WTC11 (cell line): ENCODE measurements at regions not wholly inside any gene's neighbourhood (a gene's known extent, or its start where the extent isn't known, plus 50 kb on each side); places are given as distances from the start of the nearest gene placed in this dataset.

Experiments used
- ATAC-seq: fragments of 200-7000 bp; cut with Tn5 transposase; 2 replicates; pipeline ENCODE4 v1.10.0; 2021; ENCODE audit warnings: mild to moderate bottlenecking, moderate library complexity
- CTCF ChIA-PET: fragments of 300-600 bp; sonication (Branson Sonifier 250); formaldehyde crosslinking; loops from one replicate; lab custom pipeline; 2021; ENCODE audit warnings: antibody characterized with exemption; lab: Charles Lee
- POLR2A ChIA-PET: fragments of 350-600 bp; sonication (Branson Sonifier 250); formaldehyde crosslinking; loops from one replicate; lab custom pipeline; 2021; ENCODE audit warnings: antibody characterized with exemption; lab: Charles Lee
- DNase-seq: peaks from one replicate; pipeline ENCODE4 v3.0.0; 2021; ENCODE audit warnings: low spot score
- H3K27ac Mint-ChIP-seq: 2 replicates; pipeline ENCODE4 v1.8.0; 2021; ENCODE audit warnings: mixed read lengths
- H3K27me3 Mint-ChIP-seq: 2 replicates; pipeline ENCODE4 v1.8.0; 2021; ENCODE audit warnings: low read depth, mild to moderate bottlenecking, moderate library complexity, mixed read lengths
- H3K36me3 Mint-ChIP-seq: 2 replicates; pipeline ENCODE4 v1.8.0; 2021; ENCODE audit warnings: mixed read lengths
- H3K4me1 Mint-ChIP-seq: 2 replicates; pipeline ENCODE4 v1.8.0; 2022; ENCODE audit warnings: mixed read lengths
- H3K4me3 Mint-ChIP-seq: 2 replicates; pipeline ENCODE4 v1.8.0; 2021; ENCODE audit warnings: mild to moderate bottlenecking, moderate library complexity, mixed read lengths
- H3K9me3 Mint-ChIP-seq: 2 replicates; pipeline ENCODE4 v1.8.0; 2021; ENCODE audit warnings: mixed read lengths
- ATF1 ChIP-seq: sonication (generic); formaldehyde crosslinking; IDR thresholded peaks from 2 replicates; pipeline ENCODE4 v1.8.1; 2023; ENCODE audit warnings: mild to moderate bottlenecking, moderate library complexity, missing genetic modification reagents
- ATF3 ChIP-seq: sonication (generic); formaldehyde crosslinking; conservative IDR thresholded peaks from 2 replicates; pipeline ENCODE4 v1.8.1; 2022; ENCODE audit warnings: mild to moderate bottlenecking, missing genetic modification reagents
- CBFB ChIP-seq: sonication (generic); formaldehyde crosslinking; IDR thresholded peaks from 2 replicates; pipeline ENCODE4 v1.8.1; 2022; ENCODE audit warnings: mild to moderate bottlenecking, low read depth, missing genetic modification reagents
- E2F4 ChIP-seq: sonication (generic); formaldehyde crosslinking; IDR thresholded peaks from 2 replicates; pipeline ENCODE4 v1.8.1; 2022; ENCODE audit warnings: low read depth, mild to moderate bottlenecking, moderate library complexity, missing genetic modification reagents, borderline replicate concordance
- GTF2I ChIP-seq: fragments of 250-450 bp; sonication (Bioruptor Pico); conservative IDR thresholded peaks from 2 replicates; pipeline ENCODE4 v1.4.0; 2021; ENCODE audit warnings: mild to moderate bottlenecking
- MAX ChIP-seq: sonication (generic); formaldehyde crosslinking; IDR thresholded peaks from 2 replicates; pipeline ENCODE4 v1.8.0; 2022; ENCODE audit warnings: mild to moderate bottlenecking, missing genetic modification reagents
- MLX ChIP-seq: sonication (generic); formaldehyde crosslinking; IDR thresholded peaks from 2 replicates; pipeline ENCODE4 v1.8.1; 2023; ENCODE audit warnings: mild to moderate bottlenecking, missing genetic modification reagents, moderate library complexity
- MXD4 ChIP-seq: fragments of 250-450 bp; sonication (Bioruptor Pico); IDR thresholded peaks from 2 replicates; pipeline ENCODE4 v1.8.0; 2021; ENCODE audit warnings: mild to moderate bottlenecking, moderate library complexity, borderline replicate concordance
- NFATC4 ChIP-seq: fragments of 250-450 bp; sonication (Bioruptor Pico); IDR thresholded peaks from 2 replicates; pipeline ENCODE4 v1.9.0; 2021; ENCODE audit warnings: mild to moderate bottlenecking
- NFYB ChIP-seq: sonication (generic); formaldehyde crosslinking; conservative IDR thresholded peaks from 2 replicates; pipeline ENCODE4 v1.8.0; 2022; ENCODE audit warnings: low read depth, missing genetic modification reagents
- NR1H2 ChIP-seq: sonication (generic); formaldehyde crosslinking; IDR thresholded peaks from 2 replicates; pipeline ENCODE4 v1.9.0; 2021; ENCODE audit warnings: mild to moderate bottlenecking, moderate library complexity, missing genetic modification reagents
- SOX15 ChIP-seq: fragments of 250-450 bp; sonication (Bioruptor Pico); IDR thresholded peaks from 2 replicates; pipeline ENCODE4 v1.9.0; 2021; ENCODE audit warnings: mild to moderate bottlenecking
- TP53 ChIP-seq: sonication (generic); formaldehyde crosslinking; IDR thresholded peaks from 2 replicates; pipeline ENCODE4 v1.8.1; 2023; ENCODE audit warnings: mild to moderate bottlenecking, missing genetic modification reagents
- USF1 ChIP-seq: sonication (generic); formaldehyde crosslinking; IDR thresholded peaks from 2 replicates; pipeline ENCODE4 v1.8.0; 2022; ENCODE audit warnings: mild to moderate bottlenecking, missing genetic modification reagents
- ZMAT4 ChIP-seq: fragments of 250-450 bp; sonication (Bioruptor Pico); IDR thresholded peaks from 2 replicates; pipeline ENCODE4 v1.9.0; 2021; ENCODE audit warnings: mild to moderate bottlenecking
- ZNF281 ChIP-seq: sonication (generic); formaldehyde crosslinking; IDR thresholded peaks from 2 replicates; pipeline ENCODE4 v1.8.0; 2023; ENCODE audit warnings: mild to moderate bottlenecking, missing genetic modification reagents
- ZNF416 ChIP-seq: fragments of 250-450 bp; sonication (Bioruptor Pico); IDR thresholded peaks from 2 replicates; pipeline ENCODE4 v1.9.0; 2021; ENCODE audit warnings: mild to moderate bottlenecking, inconsistent platforms
- ZNF423 ChIP-seq: fragments of 250-450 bp; sonication (Bioruptor Pico); IDR thresholded peaks from 2 replicates; pipeline ENCODE4 v2.1.2; 2022; ENCODE audit warnings: mild to moderate bottlenecking, moderate library complexity
- ZNF512 ChIP-seq: sonication (generic); formaldehyde crosslinking; IDR thresholded peaks from 2 replicates; pipeline ENCODE4 v1.8.1; 2022; ENCODE audit warnings: missing genetic modification reagents, borderline replicate concordance
- ZNF671 ChIP-seq: fragments of 250-450 bp; sonication (Bioruptor Pico); IDR thresholded peaks from 2 replicates; pipeline ENCODE4 v1.8.0; 2021; ENCODE audit warnings: mild to moderate bottlenecking

- TF ChIP-seq ZNF416: no peak
- no peak for TF ChIP-seq ZMAT4 (CRISPR knock-in tag)
- no peak for TF ChIP-seq NFYB (CRISPR knock-in tag)
- no peak for TF ChIP-seq MLX (CRISPR knock-in tag)
- TF ChIP-seq, all 79 proteins: peak for 0
These were observed 334.8 kb downstream of the TEX13C start (continued) for GRCh38 chrX:125654501-125654900.

- H3K27ac Mint-ChIP-seq: no peak overlapping the region
- POLR2A ChIA-PET: no interaction called here
- CTCF ChIA-PET: no interaction called here
- H3K27me3 Mint-ChIP-seq: no peaks in the 10 kb centered on the region
- ATAC-seq (no peak), DNase-seq (no peak)
- H3K4me3 Mint-ChIP-seq: no peak overlapping the region
- peaks cover 10% of the 10 kb centered on the region for H3K4me1 Mint-ChIP-seq
- peaks cover 18% of the 10 kb centered on the region for H3K9me3 Mint-ChIP-seq
- peaks cover 19% of the 10 kb centered on the region for H3K36me3 Mint-ChIP-seq
- TF ChIP-seq MXD4 (CRISPR knock-in tag): no peak
- no peak for TF ChIP-seq TP53 (CRISPR knock-in tag)
- TF ChIP-seq ZMAT4 (CRISPR knock-in tag): no peak
- no peak for TF ChIP-seq GTF2I (CRISPR knock-in tag)
- TF ChIP-seq ZNF671 (CRISPR knock-in tag): no peak
- TF ChIP-seq CBFB (CRISPR knock-in tag): no peak
- TF ChIP-seq, all 79 proteins: peak for 0
These were observed 354.1 kb downstream of the TEX13C start for GRCh38 chrX:125673758-125674157.

- no peaks in the 10 kb centered on the region for H3K4me1 Mint-ChIP-seq
- no peak overlapping the region for H3K27ac Mint-ChIP-seq
- no peak for TF ChIP-seq NFATC4 (CRISPR knock-in tag)
- no peak for TF ChIP-seq ATF1 (CRISPR knock-in tag)
- no peak for TF ChIP-seq NR1H2
- TF ChIP-seq ZNF512 (CRISPR knock-in tag): no peak
- no peak for TF ChIP-seq E2F4 (CRISPR knock-in tag)
- TF ChIP-seq ZNF423 (CRISPR knock-in tag): no peak
- no peak for TF ChIP-seq SOX15
- no peak for TF ChIP-seq ZNF671 (CRISPR knock-in tag)
- no peak for TF ChIP-seq MAX (CRISPR knock-in tag)
- TF ChIP-seq, all 79 proteins: peak for 0
- CTCF ChIA-PET: no interaction called here
- Mint-ChIP-seq H3K36me3 (peaks cover 19% of the 10 kb centered on the region), H3K4me3 (no peak overlapping the region), H3K27me3 (no peaks in the 10 kb centered on the region), H3K9me3 (peaks cover 18% of the 10 kb centered on the region)
- POLR2A ChIA-PET: no interaction called here
- no peak for ATAC-seq
- no peak for DNase-seq
These were observed 358.6 kb downstream of the TEX13C start for GRCh38 chrX:125678258-125678657.

- no peak overlapping the region for H3K27ac Mint-ChIP-seq
- no peak overlapping the region for H3K4me3 Mint-ChIP-seq
- ATAC-seq: no peak
- ChIA-PET POLR2A (no interaction called here), CTCF (no interaction called here)
- H3K4me1 Mint-ChIP-seq: no peaks in the 10 kb centered on the region
- H3K9me3 Mint-ChIP-seq: peaks cover 23% of the 10 kb centered on the region
- DNase-seq: no peak
- peaks cover 17% of the 10 kb centered on the region for H3K36me3 Mint-ChIP-seq
- no peaks in the 10 kb centered on the region for H3K27me3 Mint-ChIP-seq
- TF ChIP-seq ATF1 (CRISPR knock-in tag) (no peak), ZNF281 (CRISPR knock-in tag) (no peak), ZMAT4 (CRISPR knock-in tag) (no peak), USF1 (CRISPR knock-in tag) (no peak), ATF3 (CRISPR knock-in tag) (no peak)
These were observed 360.7 kb downstream of the TEX13C start for GRCh38 chrX:125680366-125680765.
